Transverse colon (tissue), 4 donors: ENCODE measurements at regions not wholly inside any gene's neighbourhood (a gene's known extent, or its start where the extent isn't known, plus 50 kb on each side); places are given as distances from the start of the nearest gene placed in this dataset.

Experiments used
- CTCF ChIP-seq, 5 experiments: fragments of 200-600 bp in 3 of 5; fragments of 450-650 bp in 2 of 5; sonication (generic) in 3 of 5; IDR thresholded peaks; 1 replicate in 2 of 5; 2 replicates in 3 of 5; pipeline ENCODE4 v1.5.1; 2016 to 2017; ENCODE audit warnings: antibody characterized with exemption in 5 of 5, inconsistent platforms in 3 of 5, mild to moderate bottlenecking in 2 of 5, moderate library complexity in 1 of 5
- EP300 ChIP-seq: sonication (generic); formaldehyde crosslinking; IDR thresholded peaks from one replicate; pipeline ENCODE4 v1.6.1; 2017; ENCODE audit warnings: antibody characterized with exemption, low read depth
- POLR2A ChIP-seq: fragments of 450-650 bp; IDR thresholded peaks from one replicate; pipeline ENCODE4 v1.6.1; 2016; ENCODE audit warnings: antibody characterized with exemption, mild to moderate bottlenecking, moderate library complexity
- POLR2AphosphoS5 ChIP-seq, 3 donors: sonication (generic); formaldehyde crosslinking; IDR thresholded peaks; one replicate each; pipeline ENCODE4 v1.6.1; 2016; ENCODE audit warnings: antibody characterized with exemption in 3 of 3

GRCh38 chr2:56806924-56807323 is 623.1 kb downstream of the CCDC85A start:
- TF ChIP-seq POLR2AphosphoS5 (IDR thresholded peaks at IDR 0.05) (no peak), CTCF (IDR thresholded peaks at IDR 0.05) (no peak), POLR2A (no peak), EP300 (no peak)
